GM21825 (cell line): ENCODE measurements at regions not wholly inside any gene's neighbourhood (a gene's known extent, or its start where the extent isn't known, plus 50 kb on each side); places are given as distances from the start of the nearest gene placed in this dataset.

Experiments used
- ATAC-seq: cut with Tn5 transposase; IDR thresholded peaks from one replicate; pipeline ENCODE4 v1.9.1; 2021; ENCODE audit warnings: mild to moderate bottlenecking, moderate library complexity; ENCODE audit not compliant: unreplicated experiment

GRCh38 chr10:117710181-117710798 is 167.7 kb downstream of the EMX2 start:
- ATAC-seq: no peak

- ATAC-seq: no peak
These were observed 174.3 kb downstream of the EMX2 start for GRCh38 chr10:117716889-117717288.

- ATAC-seq: no peak
These were observed 176.7 kb downstream of the EMX2 start for GRCh38 chr10:117718986-117719920.

- no peak for ATAC-seq
These were observed 178.6 kb downstream of the EMX2 start for GRCh38 chr10:117720931-117721835.

GRCh38 chr10:117721873-117722272 is 179.3 kb downstream of the EMX2 start:
- no peak for ATAC-seq

GRCh38 chr10:117723343-117723742 is 180.8 kb downstream of the EMX2 start:
- ATAC-seq: no peak

- ATAC-seq: no peak
These were observed 183.4 kb downstream of the EMX2 start for GRCh38 chr10:117725993-117726392.

- ATAC-seq: no peak
These were observed 184.2 kb downstream of the EMX2 start for GRCh38 chr10:117726596-117727295.

- ATAC-seq: no peak
These were observed 184.9 kb downstream of the EMX2 start for GRCh38 chr10:117727421-117727820.

- no peak for ATAC-seq
These were observed 185.5 kb downstream of the EMX2 start for GRCh38 chr10:117728087-117728486.

- ATAC-seq: no peak
These were observed 186.6 kb downstream of the EMX2 start for GRCh38 chr10:117729156-117729555.

- ATAC-seq: no peak
These were observed 188.7 kb downstream of the EMX2 start for GRCh38 chr10:117731121-117731791.

GRCh38 chr10:117734731-117735405 is 192.3 kb downstream of the EMX2 start:
- no peak for ATAC-seq

GRCh38 chr10:117736655-117737054 is 194.1 kb downstream of the EMX2 start:
- ATAC-seq: no peak

- no peak for ATAC-seq
These were observed 197.5 kb downstream of the EMX2 start for GRCh38 chr10:117740088-117740487.

GRCh38 chr10:117740691-117741222 is 198.2 kb downstream of the EMX2 start:
- no peak for ATAC-seq

GRCh38 chr10:117741524-117741923 is 199.0 kb downstream of the EMX2 start:
- ATAC-seq: no peak

- no peak for ATAC-seq
These were observed 201.0 kb downstream of the EMX2 start for GRCh38 chr10:117743509-117743908.

GRCh38 chr10:117745301-117745700 is 202.8 kb downstream of the EMX2 start:
- ATAC-seq: no peak
